Fibroblast of lung (primary cell): ENCODE measurements at regions not wholly inside any gene's neighbourhood (a gene's known extent, or its start where the extent isn't known, plus 50 kb on each side); places are given as distances from the start of the nearest gene placed in this dataset.

Source experiments
- DNase-seq, 2 donors: peaks; one replicate each; pipeline versions ENCODE4 v3.0.0 to v3.0.0-alpha.2; 2010; ENCODE audit warnings: low read depth in 2 of 2
- H2AFZ ChIP-seq: 2 replicates; pipeline ENCODE4 v1.5.1; 2012; ENCODE audit warnings: low read length, control low read depth, inconsistent platforms
- H3K27ac ChIP-seq: 2 replicates; pipeline ENCODE4 v1.5.1; 2011; ENCODE audit warnings: low read length, control low read depth; ENCODE audit not compliant: insufficient read depth
- H3K27me3 ChIP-seq: 2 replicates; pipeline ENCODE4 v1.5.1; 2011; ENCODE audit warnings: mild to moderate bottlenecking, low read length; ENCODE audit not compliant: control insufficient read depth, insufficient read depth
- H3K36me3 ChIP-seq: 2 replicates; pipeline ENCODE4 v1.5.1; 2011; ENCODE audit warnings: low read length; ENCODE audit not compliant: control insufficient read depth, insufficient read depth
- H3K4me1 ChIP-seq: 2 replicates; pipeline ENCODE4 v1.5.1; 2011; ENCODE audit warnings: low read length; ENCODE audit not compliant: control insufficient read depth, insufficient read depth; ENCODE audit errors: extremely low read depth
- H3K4me2 ChIP-seq: 2 replicates; pipeline ENCODE4 v1.5.1; 2011; ENCODE audit warnings: low read length, control low read depth; ENCODE audit not compliant: insufficient read depth; ENCODE audit errors: extremely low read depth
- H3K4me3 ChIP-seq, 4 experiments: fragments of 200-600 bp in 1 of 4; sonication (generic) in 1 of 4; replicated peaks in 1 of 4; 2 replicates each; pipeline ENCODE4 v1.5.1; 2011 to 2016; ENCODE audit warnings: low read length in 4 of 4, low read depth in 3 of 4, mild to moderate bottlenecking in 3 of 4, control low read depth in 2 of 4, inconsistent platforms in 1 of 4, mixed read lengths in 1 of 4; ENCODE audit not compliant: insufficient read depth in 1 of 4; ENCODE audit errors: control extremely low read depth in 1 of 4
- H3K79me2 ChIP-seq: 2 replicates; pipeline ENCODE4 v1.5.1; 2012; ENCODE audit warnings: mild to moderate bottlenecking, low read length, inconsistent platforms; ENCODE audit not compliant: control insufficient read depth, insufficient read depth
- H3K9ac ChIP-seq: 2 replicates; pipeline ENCODE4 v1.5.1; 2011; ENCODE audit warnings: mild to moderate bottlenecking, low read length, control low read depth; ENCODE audit not compliant: insufficient read depth
- H3K9me3 ChIP-seq: 2 replicates; pipeline ENCODE4 v1.5.1; 2012; ENCODE audit warnings: low read depth, low read length; ENCODE audit not compliant: control insufficient read depth, insufficient read depth
- H4K20me1 ChIP-seq: 2 replicates; pipeline ENCODE4 v1.5.1; 2011; ENCODE audit warnings: low read length; ENCODE audit not compliant: control insufficient read depth, insufficient read depth; ENCODE audit errors: extremely low read depth
- CTCF ChIP-seq, 2 donors: IDR thresholded peaks in 1 of 2; conservative IDR thresholded peaks in 1 of 2; 1 replicate in 1 of 2; 2 replicates in 1 of 2; pipeline ENCODE4 v1.5.1; 2011 to 2012; ENCODE audit warnings: low read length in 2 of 2, control low read depth in 1 of 2, inconsistent platforms in 1 of 2, low read depth in 1 of 2, mild to moderate bottlenecking in 1 of 2
- EZH2 ChIP-seq: IDR thresholded peaks from 2 replicates; pipeline ENCODE4 v1.5.1; 2012; ENCODE audit warnings: low read length, control low read depth, mild to moderate bottlenecking; ENCODE audit errors: missing control alignments

GRCh38 chr16:59913666-59914065 lies 1179.5 kb upstream of the GOT2 start:
- DNase-seq, result peak in 1 of 2 donors; percentile 76
- H3K4me2 ChIP-seq, result no peak overlapping the region
- H3K27me3 ChIP-seq, result no peaks in the 10 kb centered on the region
- no peaks in the 10 kb centered on the region for H3K9me3 ChIP-seq
- H3K79me2 ChIP-seq, result no peaks in the 10 kb centered on the region
- no peaks in the 10 kb centered on the region for H3K4me1 ChIP-seq
- H4K20me1 ChIP-seq, result no peaks in the 10 kb centered on the region
- TF ChIP-seq EZH2 (no peak), CTCF (conservative IDR thresholded peaks at IDR 0.05 in 1 of 2, IDR thresholded peaks at IDR 0.05 in 1 of 2; ENCODE audit: low read depth in 1 of 2, low read length in 2 of 2) (no peak)
- H3K9ac ChIP-seq, result no peak overlapping the region
- H3K4me3 ChIP-seq, result no peak overlapping the region
- no peaks in the 10 kb centered on the region for H3K36me3 ChIP-seq
- no peak overlapping the region for H3K27ac ChIP-seq
- no peak overlapping the region for H2AFZ ChIP-seq

GRCh38 chr16:59909262-59909661 lies 1175.1 kb upstream of the GOT2 start:
- no peak overlapping the region for H3K27ac ChIP-seq
- no peaks in the 10 kb centered on the region for H4K20me1 ChIP-seq
- H3K4me2 ChIP-seq, result no peak overlapping the region
- DNase-seq, result peak in 1 of 2 donors; percentile 73
- no peaks in the 10 kb centered on the region for H3K79me2 ChIP-seq
- no peak for TF ChIP-seq CTCF (conservative IDR thresholded peaks at IDR 0.05 in 1 of 2, IDR thresholded peaks at IDR 0.05 in 1 of 2; ENCODE audit: low read depth in 1 of 2, low read length in 2 of 2)
- no peak for TF ChIP-seq EZH2
- no peak overlapping the region for H3K9ac ChIP-seq
- no peaks in the 10 kb centered on the region for H3K4me1 ChIP-seq
- no peaks in the 10 kb centered on the region for H3K36me3 ChIP-seq
- H3K4me3 ChIP-seq, result no peak overlapping the region
- H3K9me3 ChIP-seq, result no peaks in the 10 kb centered on the region
- no peaks in the 10 kb centered on the region for H3K27me3 ChIP-seq
- no peak overlapping the region for H2AFZ ChIP-seq

GRCh38 chr16:59907611-59908010 lies 1173.5 kb upstream of the GOT2 start:
- peak overlapping the region in 1 of 4 experiments; percentile 23 for H3K4me3 ChIP-seq
- H3K4me1 ChIP-seq, result no peaks in the 10 kb centered on the region
- H3K79me2 ChIP-seq, result no peaks in the 10 kb centered on the region
- no peaks in the 10 kb centered on the region for H4K20me1 ChIP-seq
- H3K9me3 ChIP-seq, result no peaks in the 10 kb centered on the region
- no peak overlapping the region for H2AFZ ChIP-seq
- DNase-seq, result no peak
- no peak overlapping the region for H3K4me2 ChIP-seq
- H3K9ac ChIP-seq, result no peak overlapping the region
- no peaks in the 10 kb centered on the region for H3K27me3 ChIP-seq
- no peak for TF ChIP-seq EZH2
- H3K36me3 ChIP-seq, result no peaks in the 10 kb centered on the region
- H3K27ac ChIP-seq, result no peak overlapping the region
